Activated naive CD4-positive, alpha-beta T cell (primary cell): ENCODE measurements at regions not wholly inside any gene's neighbourhood (a gene's known extent, or its start where the extent isn't known, plus 50 kb on each side); places are given as distances from the start of the nearest gene placed in this dataset.

Source experiments
- DNase-seq, 4 experiments: peaks; one replicate each; lab custom pipeline; 2025; lab: John Stamatoyannopoulos, UW

GRCh38 chr2:220930271-220931076 is 641.6 kb downstream of the EPHA4 start:
- no peak for DNase-seq

- DNase-seq, result no peak
Observed at GRCh38 chr2:220931491-220931890, 640.6 kb downstream of the EPHA4 start.

GRCh38 chr2:220932041-220932440 is 640.1 kb downstream of the EPHA4 start:
- DNase-seq, result no peak

GRCh38 chr2:220935789-220936321 is 636.2 kb downstream of the EPHA4 start:
- no peak for DNase-seq

GRCh38 chr2:220936641-220937197 is 635.4 kb downstream of the EPHA4 start:
- DNase-seq, result no peak

GRCh38 chr2:220937245-220937644 is 634.9 kb downstream of the EPHA4 start:
- DNase-seq, result no peak

GRCh38 chr2:220940646-220941045 is 631.5 kb downstream of the EPHA4 start:
- DNase-seq, result no peak

- no peak for DNase-seq
Observed at GRCh38 chr2:220941683-220942082, 630.4 kb downstream of the EPHA4 start.

- DNase-seq, result no peak
Observed at GRCh38 chr2:220946552-220946951, 625.6 kb downstream of the EPHA4 start.

GRCh38 chr2:220948579-220948978 is 623.5 kb downstream of the EPHA4 start:
- no peak for DNase-seq

- no peak for DNase-seq
Observed at GRCh38 chr2:220949466-220949865, 622.6 kb downstream of the EPHA4 start.

- DNase-seq, result no peak
Observed at GRCh38 chr2:220955776-220956175, 616.3 kb downstream of the EPHA4 start.

GRCh38 chr2:220956429-220956828 is 615.7 kb downstream of the EPHA4 start:
- DNase-seq, result no peak

GRCh38 chr2:220959391-220959802 is 612.7 kb downstream of the EPHA4 start:
- DNase-seq, result no peak

- DNase-seq, result no peak
Observed at GRCh38 chr2:220961143-220961860, 610.8 kb downstream of the EPHA4 start.

GRCh38 chr2:220962556-220962955 is 609.5 kb downstream of the EPHA4 start:
- DNase-seq, result no peak

- DNase-seq, result no peak
Observed at GRCh38 chr2:220963076-220963475, 609.0 kb downstream of the EPHA4 start.

- DNase-seq, result no peak
Observed at GRCh38 chr2:220963930-220964329, 608.2 kb downstream of the EPHA4 start.

- no peak for DNase-seq
Observed at GRCh38 chr2:220966636-220967035, 605.5 kb downstream of the EPHA4 start.

GRCh38 chr2:220969348-220969747 is 602.8 kb downstream of the EPHA4 start:
- no peak for DNase-seq

GRCh38 chr2:220980966-220981675 is 591.0 kb downstream of the EPHA4 start:
- no peak for DNase-seq

- no peak for DNase-seq
Observed at GRCh38 chr2:220981926-220982325, 590.2 kb downstream of the EPHA4 start.
